Psoas muscle (tissue), 7 donors: ENCODE measurements at regions not wholly inside any gene's neighbourhood (a gene's known extent, or its start where the extent isn't known, plus 50 kb on each side); places are given as distances from the start of the nearest gene placed in this dataset.
"Not testable (repeated sequence)": the region's sequence is repeated elsewhere in the genome, so short reads cannot be mapped to it uniquely, and the experiment has no call there.

Source experiments
- ATAC-seq, 4 donors: fragments of 200-7000 bp; cut with Tn5 transposase; one replicate each; pipeline ENCODE4 v1.9.1; 2020; ENCODE audit warnings: moderate library complexity in 3 of 4, mild to moderate bottlenecking in 2 of 4
- DNase-seq, 2 donors: peaks; one replicate each; pipeline ENCODE4 v3.0.0-alpha.2; 2020
- H3K27ac ChIP-seq: fragments of 200-600 bp; one replicate; pipeline ENCODE4 v1.8.0; 2022
- H3K27me3 ChIP-seq, 3 donors: fragments of 200-600 bp in 1 of 3; one replicate each; pipeline versions ENCODE4 v1.6.1 to v1.8.0; 2013 to 2022; ENCODE audit warnings: low read length in 2 of 3, mild to moderate bottlenecking in 2 of 3, moderate library complexity in 1 of 3; ENCODE audit not compliant: insufficient read depth in 3 of 3
- H3K36me3 ChIP-seq, 2 donors: fragments of 200-600 bp in 1 of 2; one replicate each; pipeline versions ENCODE4 v1.6.1 to v1.8.0; 2013 to 2022; ENCODE audit warnings: low read depth in 1 of 2, mild to moderate bottlenecking in 1 of 2, moderate library complexity in 1 of 2; ENCODE audit not compliant: insufficient read depth in 1 of 2
- H3K4me1 ChIP-seq: fragments of 200-600 bp; one replicate; pipeline ENCODE4 v1.8.0; 2022
- H3K4me3 ChIP-seq: fragments of 200-600 bp; one replicate; pipeline ENCODE4 v1.8.0; 2022; ENCODE audit warnings: mild to moderate bottlenecking
- H3K9me3 ChIP-seq: fragments of 200-600 bp; one replicate; pipeline ENCODE4 v1.8.0; 2022
- CTCF ChIP-seq: fragments of 200-600 bp; IDR thresholded peaks from one replicate; pipeline ENCODE4 v1.8.0; 2022; ENCODE audit warnings: antibody characterized with exemption
- WGBS, 3 donors: extraction: QIAGEN DNeasy Blood & Tissue Kit; methylation state at CpG; one replicate each; pipeline versions ENCODE4 v1.1.6 to v1.1.7; 2013; 5-methylcytosine and 5-hydroxymethylcytosine counted together
- intact Hi-C, 2 donors: fragments of 100-400 bp; cut with DNase I; formaldehyde crosslinking; loops; one replicate each; pipeline versions ENCODE4 v1.11.0 to v1.14.2; 2022
- donor health status: healthy with polysubstance abuse.
- donor health status: DM: no; HTN: no; CAD: no; lungs with moderate emphysema.
- donor health status: Bipolar disorder and iron deficiency.
- donor health status: healthy.
- donor health status: DM: yes; HTN: yes; CAD: no.
- donor health status: DM: no; HTN: no; CAD: no.
- donor health status: DM: yes; HTN: yes; CAD: no.

- Histone ChIP-seq H3K27me3 (peaks cover 0 to 11% (median 0%) of the 10 kb centered on the region in 3 donors), H3K4me3 (no peak overlapping the region), H3K36me3 (no peaks in the 10 kb centered on the region), H3K4me1 (no peaks in the 10 kb centered on the region), H3K27ac (no peak overlapping the region), H3K9me3 (peaks cover 4% of the 10 kb centered on the region)
- intact Hi-C loops, result no loop called here
- TF ChIP-seq CTCF, result no peak
- no peak for DNase-seq
- WGBS, 3 donors, result 51 to 64% (median 59%) methylated on average over 4 of the region's 4 CpGs
- no peak for ATAC-seq
Observed at GRCh38 chrX:47776292-47777006, 60.3 kb upstream of the ZNF81 start.

GRCh38 chrX:47772764-47773163 is 63.9 kb upstream of the ZNF81 start:
- H3K4me1 ChIP-seq, result no peaks in the 10 kb centered on the region
- H3K9me3 ChIP-seq, result peaks cover 4% of the 10 kb centered on the region
- DNase-seq (no peak), ATAC-seq (no peak)
- 26 to 61% (median 52%) methylated on average over 2 of the region's 2 CpGs for WGBS, 3 donors
- no peak overlapping the region for H3K27ac ChIP-seq
- TF ChIP-seq CTCF, result no peak
- peaks cover 0 to 11% (median 0%) of the 10 kb centered on the region in 3 donors for H3K27me3 ChIP-seq
- H3K36me3 ChIP-seq, result no peaks in the 10 kb centered on the region
- intact Hi-C loops, result no loop called here
- no peak overlapping the region for H3K4me3 ChIP-seq

GRCh38 chrX:47771473-47771872 is 65.2 kb upstream of the ZNF81 start:
- Histone ChIP-seq H3K27ac (no peak overlapping the region), H3K4me1 (no peaks in the 10 kb centered on the region), H3K36me3 (no peaks in the 10 kb centered on the region), H3K9me3 (peaks cover 4% of the 10 kb centered on the region), H3K27me3 (peaks cover 0 to 11% (median 0%) of the 10 kb centered on the region in 3 donors), H3K4me3 (no peak overlapping the region)
- no peak for ATAC-seq
- DNase-seq, result no peak
- intact Hi-C loops, result no loop called here
- no peak for TF ChIP-seq CTCF
- 75 to 86% (median 85%) methylated on average over 1 of the region's 1 CpG for WGBS, 3 donors

- peaks cover 0 to 12% (median 0%) of the 10 kb centered on the region in 3 donors for H3K27me3 ChIP-seq
- H3K36me3 ChIP-seq, H3K4me3 ChIP-seq, H3K9me3 ChIP-seq, DNase-seq, ATAC-seq, intact Hi-C loops, H3K4me1 ChIP-seq, H3K27ac ChIP-seq: not testable (repeated sequence)
- 100% methylated on average over 1 of the region's 1 CpG for WGBS, 3 donors
Observed at GRCh38 chrX:47762826-47763225, 73.9 kb upstream of the ZNF81 start.

GRCh38 chrX:47752685-47753084 is 84.0 kb upstream of the ZNF81 start:
- Histone ChIP-seq H3K4me3 (no peak overlapping the region), H3K27ac (no peak overlapping the region), H3K27me3 (peaks cover 0 to 8% (median 0%) of the 10 kb centered on the region in 3 donors), H3K36me3 (no peaks in the 10 kb centered on the region), H3K9me3 (no peaks in the 10 kb centered on the region), H3K4me1 (no peaks in the 10 kb centered on the region)
- 73 to 77% (median 75%) methylated on average over 7 of the region's 7 CpGs for WGBS, 3 donors
- intact Hi-C loops, result no loop called here
- ATAC-seq, result no peak
- no peak for TF ChIP-seq CTCF
- DNase-seq, result no peak
